Esophagus squamous epithelium (tissue), 5 donors: ENCODE measurements at regions not wholly inside any gene's neighbourhood (a gene's known extent, or its start where the extent isn't known, plus 50 kb on each side); places are given as distances from the start of the nearest gene placed in this dataset.

Experiments used
- DNase-seq: peaks from one replicate; lab custom pipeline; 2025; lab: John Stamatoyannopoulos, UW
- H3K27ac ChIP-seq, 4 donors: fragments of 200-600 bp; sonication (generic); one replicate each; pipeline ENCODE4 v1.5.1; 2016 to 2019; ENCODE audit warnings: mild to moderate bottlenecking in 1 of 4
- H3K27me3 ChIP-seq, 4 donors: fragments of 200-600 bp; sonication (generic); 1 replicate in 3 of 4; 2 replicates in 1 of 4; pipeline versions ENCODE4 v1.5.1 to v1.6.0; 2017 to 2021; ENCODE audit warnings: antibody characterized with exemption in 1 of 4
- H3K36me3 ChIP-seq, 3 donors: fragments of 200-600 bp; sonication (generic); one replicate each; pipeline ENCODE4 v1.5.1; 2016 to 2019
- H3K4me1 ChIP-seq, 3 donors: fragments of 200-600 bp; sonication (generic); one replicate each; pipeline ENCODE4 v1.5.1; 2017 to 2019
- H3K4me3 ChIP-seq, 4 donors: fragments of 200-600 bp; sonication (generic); 1 replicate in 3 of 4; 2 replicates in 1 of 4; pipeline ENCODE4 v1.5.1; 2016 to 2019; ENCODE audit warnings: mild to moderate bottlenecking in 2 of 4, moderate library complexity in 1 of 4
- H3K9me3 ChIP-seq, 3 donors: fragments of 200-600 bp; sonication (generic); one replicate each; pipeline ENCODE4 v1.5.1; 2016 to 2019
- POLR2A ChIP-seq, 4 donors: fragments of 450-650 bp; IDR thresholded peaks; one replicate each; pipeline ENCODE4 v1.6.1; 2017; ENCODE audit warnings: antibody characterized with exemption in 4 of 4, mild to moderate bottlenecking in 4 of 4, moderate library complexity in 3 of 4
- WGBS, 2 donors: methylation state at CpG; one replicate each; pipeline ENCODE4 v1.1.5; 2018; 5-methylcytosine and 5-hydroxymethylcytosine counted together
- intact Hi-C: fragments of 100-400 bp; cut with DNase I; formaldehyde crosslinking; loops from one replicate; pipeline ENCODE4 v1.15.0; 2022
- TF ChIP-seq, protein P1 (sequence below), 6 experiments: fragments of 450-650 bp in 4 of 6; fragments of 200-600 bp in 2 of 6; sonication (generic) in 2 of 6; IDR thresholded peaks; one replicate each; pipeline ENCODE4 v1.5.1; 2016 to 2019; ENCODE audit warnings: antibody characterized with exemption in 6 of 6, mild to moderate bottlenecking in 4 of 6, moderate library complexity in 4 of 6
- donor health status: DM: yes; HTN: yes; CAD: no.

DNA sequence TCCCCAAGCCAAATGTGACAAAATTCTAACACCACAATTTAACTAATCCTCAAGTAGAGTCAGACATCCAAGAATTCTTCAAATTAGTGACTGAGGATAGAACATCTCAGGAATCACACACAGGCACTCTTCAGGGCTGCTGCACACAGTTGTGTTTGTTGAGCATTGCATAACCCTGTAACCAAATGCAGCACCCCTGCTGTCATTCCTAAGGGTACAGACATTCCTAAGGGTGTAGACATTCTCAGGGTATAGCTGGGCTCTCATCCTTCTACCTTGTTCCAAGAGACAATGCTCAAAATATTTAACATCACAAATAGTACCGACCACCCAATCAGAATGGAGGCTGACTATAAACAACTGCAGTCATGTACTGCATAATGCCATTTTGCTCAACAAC, 107.1 kb upstream of the UBE2E2 start:
- TF ChIP-seq POLR2A (IDR thresholded peaks at IDR 0.05), result no peak
- TF ChIP-seq, protein P1, sequence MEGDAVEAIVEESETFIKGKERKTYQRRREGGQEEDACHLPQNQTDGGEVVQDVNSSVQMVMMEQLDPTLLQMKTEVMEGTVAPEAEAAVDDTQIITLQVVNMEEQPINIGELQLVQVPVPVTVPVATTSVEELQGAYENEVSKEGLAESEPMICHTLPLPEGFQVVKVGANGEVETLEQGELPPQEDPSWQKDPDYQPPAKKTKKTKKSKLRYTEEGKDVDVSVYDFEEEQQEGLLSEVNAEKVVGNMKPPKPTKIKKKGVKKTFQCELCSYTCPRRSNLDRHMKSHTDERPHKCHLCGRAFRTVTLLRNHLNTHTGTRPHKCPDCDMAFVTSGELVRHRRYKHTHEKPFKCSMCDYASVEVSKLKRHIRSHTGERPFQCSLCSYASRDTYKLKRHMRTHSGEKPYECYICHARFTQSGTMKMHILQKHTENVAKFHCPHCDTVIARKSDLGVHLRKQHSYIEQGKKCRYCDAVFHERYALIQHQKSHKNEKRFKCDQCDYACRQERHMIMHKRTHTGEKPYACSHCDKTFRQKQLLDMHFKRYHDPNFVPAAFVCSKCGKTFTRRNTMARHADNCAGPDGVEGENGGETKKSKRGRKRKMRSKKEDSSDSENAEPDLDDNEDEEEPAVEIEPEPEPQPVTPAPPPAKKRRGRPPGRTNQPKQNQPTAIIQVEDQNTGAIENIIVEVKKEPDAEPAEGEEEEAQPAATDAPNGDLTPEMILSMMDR (IDR thresholded peaks at IDR 0.05), result no peak
- no peaks in the 10 kb centered on the region for H3K27me3 ChIP-seq
- no peak for DNase-seq
- H3K9me3 ChIP-seq, result no peaks in the 10 kb centered on the region
- no peak overlapping the region for H3K4me3 ChIP-seq
- 92 to 94% methylated on average over 1 of the region's 1 CpG for WGBS, 2 donors
- no peak overlapping the region for H3K27ac ChIP-seq
- H3K4me1 ChIP-seq, result peaks cover 0 to 7% (median 0%) of the 10 kb centered on the region in 3 donors
- intact Hi-C loops, result no loop called here
- H3K36me3 ChIP-seq, result no peaks in the 10 kb centered on the region

DNA sequence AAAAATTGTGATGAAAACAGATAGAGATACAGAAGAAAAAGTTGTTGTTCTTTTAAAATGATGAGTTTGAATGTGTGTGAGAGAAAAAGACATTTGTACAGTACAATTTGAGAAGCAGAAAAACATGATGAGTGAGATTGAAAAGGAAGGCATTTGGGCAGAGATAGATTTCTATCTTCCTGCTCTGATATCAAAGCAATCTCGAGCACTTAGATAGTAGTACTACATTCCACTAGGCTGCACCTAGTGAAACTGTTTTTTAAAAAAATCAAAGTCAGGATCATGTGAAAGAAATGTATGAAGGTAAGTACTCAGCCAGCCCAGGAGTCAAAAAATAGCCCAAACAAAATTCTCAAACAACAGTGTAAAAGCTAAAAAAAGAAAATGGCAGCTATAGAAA, 104.1 kb upstream of the UBE2E2 start:
- no peak overlapping the region for H3K4me3 ChIP-seq
- 59 to 85% methylated on average over 1 of the region's 1 CpG for WGBS, 2 donors
- H3K4me1 ChIP-seq, result peaks cover 0 to 7% (median 0%) of the 10 kb centered on the region in 3 donors
- no peaks in the 10 kb centered on the region for H3K27me3 ChIP-seq
- no peak overlapping the region for H3K27ac ChIP-seq
- H3K36me3 ChIP-seq, result no peaks in the 10 kb centered on the region
- DNase-seq, result no peak
- TF ChIP-seq POLR2A (IDR thresholded peaks at IDR 0.05), result no peak
- TF ChIP-seq, protein P1 (IDR thresholded peaks at IDR 0.05), result no peak
- H3K9me3 ChIP-seq, result no peaks in the 10 kb centered on the region
- intact Hi-C loops, result no loop called here

DNA sequence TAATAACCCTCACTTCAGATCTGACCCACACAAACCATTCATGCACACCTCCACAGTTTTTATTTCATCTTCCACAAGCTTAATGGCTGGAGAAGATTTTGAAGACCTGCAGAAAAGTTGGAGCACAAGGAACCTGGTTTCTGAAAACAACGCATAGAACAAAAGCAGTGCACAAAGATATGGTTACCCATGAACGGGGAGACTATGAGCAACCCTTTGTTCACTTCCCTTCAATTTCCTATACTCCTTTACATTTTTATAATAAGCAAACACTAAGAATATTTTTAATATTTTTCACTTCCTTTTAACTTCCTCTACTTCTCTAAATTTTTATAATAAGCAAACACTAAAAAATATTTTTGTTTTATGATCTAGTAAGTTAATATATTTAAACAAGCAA, 103.5 kb upstream of the UBE2E2 start:
- no peak overlapping the region for H3K27ac ChIP-seq
- no peaks in the 10 kb centered on the region for H3K36me3 ChIP-seq
- DNase-seq, result no peak
- no peaks in the 10 kb centered on the region for H3K27me3 ChIP-seq
- no peak overlapping the region for H3K4me3 ChIP-seq
- H3K4me1 ChIP-seq, result peaks cover 0 to 6% (median 0%) of the 10 kb centered on the region in 3 donors
- intact Hi-C loops, result no loop called here
- 69 to 73% methylated on average over 2 of the region's 2 CpGs for WGBS, 2 donors
- no peak for TF ChIP-seq POLR2A (IDR thresholded peaks at IDR 0.05)
- TF ChIP-seq, protein P1 (IDR thresholded peaks at IDR 0.05), result no peak
- H3K9me3 ChIP-seq, result no peaks in the 10 kb centered on the region

DNA sequence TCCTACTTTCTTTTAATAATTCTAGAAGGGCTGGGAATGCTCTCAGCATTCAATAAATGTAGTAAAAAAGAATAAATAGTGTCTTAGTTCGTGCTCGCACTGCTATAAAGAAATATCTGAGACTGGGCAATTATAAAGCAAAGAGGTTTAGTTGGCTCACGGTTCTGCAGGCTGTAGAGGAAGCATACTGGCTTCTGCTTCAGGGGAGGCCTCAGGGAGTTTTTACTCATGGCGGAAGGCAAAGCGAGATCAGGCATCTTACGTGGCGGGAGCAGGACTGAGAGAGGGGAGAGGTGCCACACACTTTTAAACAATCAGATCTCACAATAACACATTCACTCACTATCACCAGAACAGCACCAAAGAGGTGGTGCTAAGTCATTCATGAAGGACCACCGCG, 103.0 kb upstream of the UBE2E2 start:
- WGBS, 2 donors, result 91 to 96% methylated on average over 9 of the region's 9 CpGs
- H3K36me3 ChIP-seq, result no peaks in the 10 kb centered on the region
- H3K4me1 ChIP-seq, result peaks cover 0 to 1% (median 0%) of the 10 kb centered on the region in 3 donors
- no peak for TF ChIP-seq POLR2A (IDR thresholded peaks at IDR 0.05)
- TF ChIP-seq, protein P1 (IDR thresholded peaks at IDR 0.05), result no peak
- intact Hi-C loops, result no loop called here
- H3K9me3 ChIP-seq, result no peaks in the 10 kb centered on the region
- DNase-seq, result no peak
- H3K4me3 ChIP-seq, result no peak overlapping the region
- no peak overlapping the region for H3K27ac ChIP-seq
- no peaks in the 10 kb centered on the region for H3K27me3 ChIP-seq

DNA sequence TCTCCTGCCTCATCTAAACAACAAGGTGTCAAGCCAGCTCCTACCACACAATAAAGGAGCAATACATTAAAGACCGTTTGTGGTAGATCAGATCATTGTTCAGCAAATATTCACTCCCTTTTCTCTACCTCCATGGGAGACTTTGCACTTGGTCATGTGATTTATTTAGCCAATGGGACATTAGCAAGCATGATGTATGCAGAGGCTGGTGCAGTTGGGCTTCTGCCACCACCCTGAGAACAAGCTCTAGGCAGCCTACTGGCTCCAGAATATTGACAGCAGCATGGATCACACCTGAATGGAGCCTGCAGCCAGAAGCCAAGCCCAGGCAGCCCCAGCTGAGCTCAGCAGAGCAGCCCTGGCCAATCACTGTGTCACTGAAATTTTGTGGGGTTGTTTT, 99.4 kb upstream of the UBE2E2 start:
- Histone ChIP-seq H3K27ac (no peak overlapping the region), H3K4me3 (no peak overlapping the region), H3K9me3 (no peaks in the 10 kb centered on the region), H3K4me1 (no peaks in the 10 kb centered on the region), H3K27me3 (no peaks in the 10 kb centered on the region), H3K36me3 (no peaks in the 10 kb centered on the region)
- no peak for DNase-seq
- intact Hi-C loops, result no loop called here
- 42 to 80% methylated on average over 1 of the region's 1 CpG for WGBS, 2 donors
- no peak for TF ChIP-seq POLR2A (IDR thresholded peaks at IDR 0.05)
- TF ChIP-seq, protein P1 (IDR thresholded peaks at IDR 0.05), result no peak
